Stimulated activated CD4-positive, alpha-beta T cell treated with anti-CD3 and anti-CD28 coated beads, Interleukin-1b, Interleukin-23, amount 100 ng/mL, for 48 hours (primary cell): ENCODE measurements at regions not wholly inside any gene's neighbourhood (a gene's known extent, or its start where the extent isn't known, plus 50 kb on each side); places are given as distances from the start of the nearest gene placed in this dataset.
"Not testable (repeated sequence)": the region's sequence is repeated elsewhere in the genome, so short reads cannot be mapped to it uniquely, and the experiment has no call there.

Experiments used
- DNase-seq: peaks from one replicate; pipeline ENCODE4 v3.0.0-alpha.2; 2020

DNA sequence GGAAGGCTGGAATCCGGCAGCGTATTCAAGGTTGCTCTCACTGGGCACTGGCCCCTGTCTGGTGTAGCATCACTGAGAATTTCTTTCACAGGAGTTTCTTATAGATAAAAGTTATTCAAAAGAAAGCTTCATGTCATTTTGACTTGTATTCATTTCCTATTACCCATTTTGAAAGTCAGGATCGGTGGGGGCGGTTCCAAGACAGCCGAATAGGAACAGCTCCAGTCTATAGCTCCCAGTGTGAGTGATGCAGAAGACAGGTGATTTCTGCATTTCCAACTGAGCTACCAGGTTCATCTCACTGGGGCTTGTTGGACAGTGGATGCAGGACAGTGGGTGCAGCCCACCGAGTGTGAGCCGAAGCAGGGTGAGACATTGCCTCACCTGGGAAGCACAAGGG lies 51.5 kb upstream of the CDC42EP3 start:
- DNase-seq: not testable (repeated sequence)

DNA sequence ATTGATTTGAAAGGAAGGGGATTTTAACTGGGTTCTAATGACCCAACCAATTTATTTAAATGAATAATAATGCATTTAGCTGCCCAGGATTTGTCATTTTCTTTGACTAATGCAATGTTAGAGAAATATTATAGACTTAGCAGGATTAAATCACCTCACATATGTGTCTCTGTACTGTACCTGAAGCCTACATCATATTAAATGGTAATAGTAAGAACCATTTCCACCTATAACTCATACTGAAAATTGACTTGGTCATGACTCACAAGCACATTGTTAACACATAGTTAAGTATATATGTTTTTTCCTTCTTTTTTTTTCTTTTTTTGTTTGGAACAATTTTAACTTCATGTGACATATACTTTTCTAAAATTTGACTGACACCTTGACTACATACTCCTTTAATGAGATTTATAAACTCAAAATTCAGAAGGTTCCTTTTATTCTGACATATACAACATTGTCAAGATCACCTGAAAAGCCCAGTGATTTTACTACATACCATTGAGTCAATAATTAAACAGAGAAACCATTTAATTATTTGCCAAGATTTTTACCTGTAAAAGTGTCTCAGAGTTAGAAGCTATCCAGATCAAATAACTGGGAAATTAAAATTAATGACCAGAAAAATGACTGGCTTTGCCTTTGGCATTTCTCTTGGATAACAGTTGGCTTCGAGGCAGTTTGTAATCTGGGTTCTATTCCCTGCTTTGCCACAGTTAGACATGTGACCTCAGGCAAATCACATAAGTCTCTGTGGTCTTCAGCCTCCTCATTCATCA lies 58.8 kb upstream of the CDC42EP3 start:
- DNase-seq: no peak

DNA sequence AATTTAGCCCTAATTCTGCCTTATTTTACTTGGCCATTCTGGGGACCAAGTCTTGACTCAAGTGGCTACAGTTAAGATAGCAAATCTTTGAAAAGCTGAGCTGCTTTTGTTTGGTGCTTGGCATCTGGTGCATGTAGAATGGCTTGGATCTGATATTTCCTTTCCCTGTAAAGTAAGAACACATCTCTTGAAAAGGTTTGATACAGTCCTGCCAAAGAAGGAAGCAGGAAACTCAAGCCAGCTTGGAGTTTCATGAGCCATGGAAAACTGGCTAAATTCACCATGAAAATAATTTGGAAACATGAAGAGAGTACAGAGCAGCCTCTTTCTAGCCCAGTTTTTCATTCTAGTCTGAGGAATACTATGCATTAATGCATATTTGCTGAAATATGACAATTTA lies 61.0 kb upstream of the CDC42EP3 start:
- DNase-seq: not testable (repeated sequence)

DNA sequence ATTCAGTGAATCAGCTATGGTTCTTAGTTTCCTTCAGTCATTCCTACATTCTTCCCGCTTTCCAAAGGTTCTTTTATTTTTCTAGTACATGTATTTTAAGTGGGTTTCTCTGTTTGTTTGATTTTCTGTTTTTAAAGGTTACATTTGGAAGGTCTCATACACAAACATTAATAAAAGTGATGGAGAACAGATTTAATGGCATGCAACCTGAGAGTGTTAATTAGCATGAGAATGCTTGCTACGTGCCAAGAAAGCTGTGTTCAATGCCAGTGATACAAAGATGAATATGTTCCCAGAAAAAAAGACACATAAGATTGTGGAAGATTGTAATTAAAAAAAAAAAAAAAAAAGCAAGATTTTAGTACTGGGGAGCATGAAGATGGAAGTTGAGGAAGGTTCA lies 61.8 kb upstream of the CDC42EP3 start:
- no peak for DNase-seq

DNA sequence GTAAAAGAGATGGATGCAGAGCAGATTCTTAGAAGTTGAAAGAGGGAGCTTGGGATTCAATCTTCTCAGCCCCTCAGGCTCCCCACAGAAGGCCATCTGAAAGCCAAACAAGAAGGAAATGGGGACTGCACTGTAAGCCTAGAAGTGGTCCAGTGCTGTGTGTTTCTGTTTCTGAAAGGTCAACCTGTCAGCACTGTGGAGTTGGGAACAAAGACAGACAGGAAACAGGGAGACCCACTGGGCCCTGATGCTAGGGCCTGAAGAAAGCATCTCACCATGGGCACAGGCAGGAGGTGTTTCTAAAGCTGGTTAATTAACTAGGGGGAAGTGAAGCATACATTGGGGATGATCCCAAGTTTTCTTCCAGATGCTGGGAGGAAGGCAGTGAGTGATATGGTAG lies 62.5 kb upstream of the CDC42EP3 start:
- not testable (repeated sequence) for DNase-seq

DNA sequence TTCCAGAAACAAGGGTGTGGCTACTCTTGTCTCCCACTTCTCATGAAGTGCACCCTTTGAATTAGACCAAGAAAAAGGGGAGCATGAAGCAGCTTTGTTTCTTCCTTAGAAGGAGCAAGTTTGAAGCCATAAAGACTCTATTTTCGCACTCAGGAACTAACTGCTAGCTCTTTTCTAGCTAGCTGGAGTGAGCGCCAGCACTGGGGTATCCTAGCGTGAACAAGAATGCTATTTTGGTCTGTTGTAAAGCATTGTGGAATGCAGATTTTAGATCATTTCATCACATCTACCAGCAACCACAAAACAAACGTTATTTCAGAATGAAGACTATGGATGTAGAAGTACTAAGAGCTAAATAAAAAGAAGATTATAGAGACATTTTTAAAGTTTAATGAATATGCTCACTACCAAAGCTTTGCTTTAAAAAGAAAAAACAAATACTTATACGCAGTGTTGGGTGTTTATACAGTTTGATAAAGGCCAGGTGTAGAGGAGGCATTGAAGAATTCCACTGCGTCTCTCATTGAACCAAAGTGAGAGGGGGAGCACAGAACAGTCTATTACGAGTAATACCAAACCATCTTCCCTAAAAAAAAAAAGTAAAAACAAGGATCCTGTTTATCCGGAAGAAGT lies 63.6 kb upstream of the CDC42EP3 start:
- DNase-seq: not testable (repeated sequence)

DNA sequence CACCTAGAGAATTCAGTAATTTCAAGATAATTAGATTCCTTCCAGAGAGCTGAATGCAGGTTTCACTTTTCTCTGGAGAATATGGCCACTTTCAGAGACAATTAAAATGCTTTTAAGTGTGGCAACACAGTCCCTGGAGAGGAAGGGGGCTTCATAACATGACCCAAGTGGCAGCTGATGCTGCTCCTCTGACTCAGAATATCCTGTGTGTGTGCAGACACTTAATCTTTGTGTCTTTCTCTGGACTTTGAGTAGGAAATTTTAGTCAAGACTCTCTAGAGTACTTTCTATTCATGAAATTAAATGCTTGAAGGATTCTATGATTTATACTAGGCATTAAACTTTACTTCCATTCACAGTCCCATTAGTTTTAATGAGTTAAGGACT lies 64.1 kb upstream of the CDC42EP3 start:
- DNase-seq: not testable (repeated sequence)

DNA sequence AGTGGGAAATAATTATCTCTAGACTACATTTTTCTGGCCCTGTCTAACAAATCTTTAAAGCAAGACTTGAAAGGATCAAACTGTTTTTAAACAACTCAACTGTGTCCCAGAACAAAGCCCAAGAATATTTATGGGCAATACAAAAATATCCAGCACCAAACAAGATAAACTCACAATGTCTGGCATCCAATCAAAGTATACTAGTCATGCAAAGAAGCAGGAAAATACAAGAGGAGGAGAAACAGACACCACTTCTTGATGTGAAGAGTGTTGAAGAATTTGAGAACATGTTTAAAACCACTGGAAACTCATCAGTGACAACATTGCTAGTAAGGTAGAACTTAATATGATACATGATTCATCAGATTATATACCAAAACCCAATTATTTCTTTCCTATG lies 66.1 kb upstream of the CDC42EP3 start:
- DNase-seq: no peak

DNA sequence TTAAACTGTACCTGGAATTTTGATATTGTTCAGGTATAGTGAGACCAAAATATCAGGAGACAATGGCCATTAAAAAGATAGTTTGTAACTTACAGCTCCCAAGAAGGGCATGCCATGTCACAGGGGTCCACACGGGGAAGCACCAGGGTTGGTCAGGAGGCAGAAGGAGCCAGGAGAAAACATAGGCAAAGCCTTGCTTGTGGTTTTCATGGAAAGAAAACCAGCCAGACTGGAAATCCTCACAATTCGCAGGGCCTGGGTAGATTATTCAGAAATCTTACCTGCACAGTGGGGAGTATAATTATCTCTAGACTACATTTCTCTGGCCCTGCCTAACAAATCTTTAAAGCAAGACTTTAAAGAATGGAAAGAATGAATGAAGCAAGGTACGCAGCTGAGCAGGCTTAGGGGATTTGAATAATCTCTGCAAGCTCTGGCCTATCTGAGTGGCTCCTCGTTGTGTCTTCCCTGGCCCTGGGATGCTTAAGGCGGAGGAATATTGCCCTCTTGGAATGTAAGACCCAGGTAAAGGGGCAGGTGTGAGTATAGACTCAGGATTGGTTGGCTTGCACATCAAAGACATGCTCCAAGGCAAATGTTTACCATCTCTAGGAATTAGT lies 66.9 kb upstream of the CDC42EP3 start:
- no peak for DNase-seq

DNA sequence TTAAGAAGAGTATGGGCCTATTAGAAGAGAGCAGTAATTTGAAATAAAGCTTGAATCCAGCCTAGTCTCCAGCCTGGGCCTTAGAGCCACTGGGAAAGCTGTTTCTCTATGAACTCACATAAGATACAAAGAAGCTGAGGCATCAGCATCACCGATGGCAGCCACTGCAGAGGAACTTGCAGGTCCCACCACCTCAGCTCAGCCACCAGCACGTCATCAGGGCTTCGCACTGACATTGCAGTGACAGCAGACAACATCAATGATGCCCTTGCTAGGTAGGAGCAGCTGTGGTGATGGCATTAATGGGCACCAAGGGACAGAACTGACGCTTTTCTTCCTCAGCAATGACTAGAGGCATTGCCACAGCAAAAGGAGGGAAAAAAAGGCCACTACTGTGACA lies 67.7 kb upstream of the CDC42EP3 start:
- DNase-seq: no peak

DNA sequence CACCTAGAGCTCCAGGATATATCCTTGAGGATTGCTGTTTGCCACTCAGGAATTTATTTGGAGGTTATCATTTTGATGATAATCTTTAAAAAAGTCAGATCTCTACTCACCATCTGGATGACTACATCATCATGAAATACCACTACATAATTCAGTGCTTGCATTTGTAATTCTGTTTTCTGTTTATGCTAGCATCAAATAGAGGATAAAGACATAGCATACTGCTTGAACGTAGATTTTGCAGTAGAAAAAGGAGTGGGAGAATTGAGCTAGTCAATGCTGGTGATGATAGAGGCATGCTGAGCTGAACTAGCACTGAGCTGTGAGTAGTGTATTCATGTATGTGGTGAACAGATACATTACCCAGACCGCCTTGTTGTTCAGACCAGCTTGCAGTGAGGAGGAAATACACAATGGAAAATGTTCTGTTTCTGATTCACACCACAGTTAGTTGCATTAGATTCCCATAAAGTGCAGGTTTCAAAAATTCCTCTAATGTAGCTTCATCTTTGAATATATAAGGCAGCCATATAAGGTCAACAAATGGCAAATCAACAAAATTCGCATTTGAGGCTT lies 68.8 kb upstream of the CDC42EP3 start:
- DNase-seq: no peak

DNA sequence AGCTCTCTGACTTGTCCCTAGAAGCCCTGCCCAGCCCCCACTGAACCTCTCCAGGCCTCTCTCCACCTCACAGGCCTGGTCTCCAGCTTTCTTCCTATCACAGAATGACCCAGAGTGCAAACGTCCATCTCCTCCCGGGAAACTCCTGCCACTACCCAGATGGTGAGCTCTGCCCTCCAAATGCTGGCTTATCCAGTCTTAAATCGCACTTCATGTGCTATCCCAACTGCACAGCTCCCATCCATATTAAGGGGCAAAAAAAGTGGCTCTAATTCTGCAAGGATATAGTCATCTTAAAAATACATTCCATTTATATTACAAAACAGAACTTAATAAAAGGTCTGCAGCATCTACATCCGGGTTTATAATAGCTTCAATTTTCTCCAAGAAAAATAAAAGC lies 70.8 kb upstream of the CDC42EP3 start:
- DNase-seq: no peak

DNA sequence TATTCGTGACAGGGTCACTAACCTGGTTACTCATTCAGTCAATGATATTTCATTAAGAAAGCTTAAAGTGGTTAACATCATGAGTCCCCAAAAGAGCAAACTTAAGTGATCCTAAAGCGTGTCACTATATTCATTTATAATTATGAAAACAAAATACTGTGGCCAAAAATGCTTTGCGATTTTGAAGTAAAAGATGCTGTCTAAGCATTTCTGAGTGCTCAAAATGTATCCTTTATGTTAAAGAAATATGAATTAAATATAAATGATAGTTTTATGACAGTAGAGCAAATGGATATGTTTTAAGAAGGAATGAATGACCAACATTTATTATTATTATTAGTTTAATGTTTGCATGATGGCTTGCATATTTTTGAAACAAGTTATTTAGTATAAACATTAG lies 72.6 kb upstream of the CDC42EP3 start:
- DNase-seq: no peak

DNA sequence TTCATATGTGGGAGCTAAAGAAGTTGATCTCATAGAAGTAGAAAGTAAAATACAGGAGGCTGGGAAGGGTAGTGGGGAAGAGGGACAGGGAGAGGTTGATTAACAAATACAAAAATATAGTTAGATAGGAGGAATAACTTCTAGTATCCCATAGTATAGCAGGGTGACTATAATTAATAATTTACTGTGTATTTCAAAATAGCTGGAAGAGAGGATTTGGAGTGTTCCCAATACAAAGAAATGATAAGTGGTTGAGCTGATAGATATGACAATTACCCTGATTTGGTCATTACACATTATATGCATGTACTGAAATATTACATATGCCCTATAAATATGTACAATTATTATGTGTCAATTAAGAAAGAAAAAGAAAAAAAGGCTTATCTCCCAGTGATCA lies 73.5 kb upstream of the CDC42EP3 start:
- not testable (repeated sequence) for DNase-seq

DNA sequence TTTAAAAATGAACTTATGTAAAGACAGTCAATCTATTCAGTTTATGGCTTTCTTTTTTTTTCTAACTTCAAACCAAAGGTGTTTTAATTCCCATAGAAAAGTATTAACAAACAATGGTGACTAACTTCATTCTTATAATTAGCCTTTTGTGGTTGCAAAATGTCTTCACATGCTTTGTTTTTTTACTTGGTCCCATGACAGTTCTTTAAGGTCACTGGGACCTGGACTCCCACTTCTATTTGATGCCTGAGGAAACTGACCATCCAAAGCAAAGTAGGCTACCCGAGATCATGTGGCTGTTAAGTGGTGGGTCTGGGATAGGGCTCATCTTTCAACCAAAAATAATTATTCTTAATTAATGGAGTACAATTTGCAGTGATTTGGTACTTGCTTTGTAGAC lies 74.6 kb upstream of the CDC42EP3 start:
- DNase-seq: not testable (repeated sequence)

DNA sequence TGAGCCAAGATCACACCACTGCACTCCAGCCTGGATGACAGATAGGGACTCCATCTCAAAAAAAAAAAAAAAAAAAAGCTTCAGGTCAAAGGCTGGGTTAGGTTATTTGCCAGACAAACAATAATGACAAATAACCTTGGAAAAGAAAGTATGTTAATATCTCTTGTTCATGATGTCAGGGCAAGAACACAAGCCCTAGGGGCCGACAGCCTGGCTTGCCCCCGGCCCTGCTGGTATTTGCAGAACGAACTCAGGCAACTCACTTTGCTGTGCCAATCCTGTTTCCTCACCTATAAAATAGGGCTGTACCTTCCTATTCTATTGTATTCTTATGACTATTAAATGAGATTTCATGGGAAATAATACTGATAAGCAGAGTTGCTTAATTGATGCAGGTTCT lies 75.4 kb upstream of the CDC42EP3 start:
- DNase-seq: no peak

DNA sequence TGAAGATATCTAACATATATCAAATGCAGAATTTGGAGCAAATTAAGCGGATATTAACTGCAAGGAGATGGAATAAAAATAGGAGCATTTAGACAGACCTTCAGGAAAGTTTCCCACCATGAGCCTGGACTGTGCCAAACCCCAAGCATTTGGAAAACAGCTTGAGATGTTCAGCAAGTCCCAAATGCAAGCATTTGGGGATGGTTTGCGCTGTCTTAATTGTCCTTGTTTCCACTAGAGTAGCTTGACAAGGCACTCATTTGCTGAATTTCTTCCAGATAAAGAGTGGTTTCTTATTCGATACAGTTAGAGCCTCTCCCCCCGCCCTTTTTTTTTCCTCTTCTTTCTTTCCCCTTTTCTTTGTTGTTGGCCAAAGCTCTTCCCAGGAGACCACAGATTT lies 77.1 kb upstream of the CDC42EP3 start:
- no peak for DNase-seq

DNA sequence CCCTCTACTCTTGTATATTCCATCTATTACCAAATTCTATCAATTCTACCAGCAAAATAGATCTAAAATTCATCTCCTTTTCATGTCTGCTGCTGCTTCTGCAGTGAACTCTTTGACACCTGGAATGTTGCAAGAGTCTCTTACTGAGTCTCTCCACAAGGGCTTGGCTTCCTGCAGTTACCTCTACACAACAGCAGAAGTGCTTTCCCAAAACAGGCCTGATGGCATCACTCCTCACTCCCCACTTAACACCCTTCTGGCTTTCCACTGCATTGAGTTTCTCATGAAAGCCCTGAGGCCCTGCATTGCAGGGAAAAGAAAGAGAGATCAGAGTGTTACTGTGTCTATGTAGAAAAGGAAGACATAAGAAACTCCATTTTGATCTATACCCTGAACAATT lies 78.8 kb upstream of the CDC42EP3 start:
- not testable (repeated sequence) for DNase-seq

DNA sequence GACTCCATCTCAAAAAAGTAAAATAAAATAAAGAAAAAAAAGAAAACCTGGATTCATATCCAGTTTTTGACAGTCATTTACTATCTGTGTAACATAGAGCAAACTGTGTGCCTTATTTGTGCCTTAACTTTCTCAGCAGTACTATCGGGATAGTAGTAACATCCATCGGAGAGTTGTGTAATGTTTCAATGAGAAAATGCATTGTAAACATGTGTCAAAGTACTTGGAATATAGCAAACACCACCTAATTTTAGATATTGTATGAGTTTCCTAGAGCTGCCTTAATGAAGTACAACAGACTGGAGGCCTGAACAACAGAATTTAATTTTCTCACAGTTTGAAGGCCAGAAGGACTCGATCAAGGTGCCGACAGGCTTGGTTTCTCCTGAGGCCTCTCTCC lies 81.3 kb upstream of the CDC42EP3 start:
- no peak for DNase-seq

DNA sequence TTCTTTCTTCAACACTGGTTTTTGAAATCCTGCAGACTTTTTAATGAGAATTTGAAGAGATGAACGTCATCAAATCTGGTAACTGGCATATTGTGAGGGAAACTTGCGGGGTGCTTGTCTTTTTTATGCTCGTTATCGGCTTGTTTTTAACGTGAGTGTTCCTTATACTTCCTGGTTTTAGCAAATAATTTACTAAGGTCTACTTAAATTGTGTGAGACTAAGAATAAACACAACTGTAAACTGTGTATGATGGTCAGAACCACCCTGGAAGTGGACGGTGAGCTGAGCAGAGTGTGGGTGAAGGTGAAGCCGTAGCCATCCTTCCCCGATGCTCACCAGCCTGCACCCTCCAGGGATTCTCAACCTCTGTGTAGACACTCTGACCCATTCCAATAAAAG lies 82.3 kb upstream of the CDC42EP3 start:
- DNase-seq: no peak

DNA sequence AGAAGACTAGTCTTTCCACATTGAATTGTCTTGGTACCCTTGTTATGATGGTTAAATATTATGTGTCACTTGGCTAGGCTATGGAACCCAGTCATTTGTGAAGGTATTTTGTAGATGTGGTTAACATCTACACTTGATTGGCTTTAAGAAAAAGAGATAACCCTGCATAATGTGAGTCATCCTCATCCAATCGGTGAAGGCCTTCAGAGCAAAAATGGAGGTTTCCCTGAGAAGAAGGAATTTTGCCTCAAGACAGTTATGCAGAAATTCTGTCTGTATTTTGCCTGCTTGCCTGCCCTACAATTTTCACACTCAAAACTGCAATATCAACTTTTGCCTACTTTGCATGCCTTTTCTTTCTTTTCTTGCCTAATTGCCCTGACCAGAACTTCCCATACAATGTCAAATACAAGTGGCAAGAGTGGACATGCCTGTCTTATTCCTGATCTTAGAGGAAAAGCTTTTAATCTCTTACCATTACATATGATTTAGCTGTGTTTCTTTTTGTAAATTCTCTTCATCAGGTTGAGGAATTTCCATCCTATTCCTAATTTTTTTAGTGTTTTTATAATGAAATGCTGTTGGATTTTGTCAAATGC lies 84.6 kb upstream of the CDC42EP3 start:
- DNase-seq: not testable (repeated sequence)

DNA sequence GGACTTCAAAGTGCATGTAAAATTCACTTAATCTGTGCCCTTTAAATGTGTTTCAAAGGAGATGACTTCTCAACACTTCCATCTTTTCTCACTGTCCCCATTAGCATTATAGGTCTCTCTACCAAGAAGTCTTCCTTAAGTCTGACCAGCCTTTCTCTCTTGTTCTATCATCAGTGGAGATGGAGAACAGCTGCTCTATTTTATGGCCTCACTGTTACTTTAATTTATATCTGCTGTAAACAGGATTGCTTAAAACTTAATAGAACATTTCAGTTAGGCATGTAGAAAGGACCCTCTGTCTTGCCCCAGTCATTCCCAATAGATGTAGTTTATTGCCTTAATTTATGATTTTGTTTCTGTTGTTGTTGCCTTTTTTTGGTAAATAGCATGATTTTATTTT lies 86.0 kb upstream of the CDC42EP3 start:
- DNase-seq: not testable (repeated sequence)

DNA sequence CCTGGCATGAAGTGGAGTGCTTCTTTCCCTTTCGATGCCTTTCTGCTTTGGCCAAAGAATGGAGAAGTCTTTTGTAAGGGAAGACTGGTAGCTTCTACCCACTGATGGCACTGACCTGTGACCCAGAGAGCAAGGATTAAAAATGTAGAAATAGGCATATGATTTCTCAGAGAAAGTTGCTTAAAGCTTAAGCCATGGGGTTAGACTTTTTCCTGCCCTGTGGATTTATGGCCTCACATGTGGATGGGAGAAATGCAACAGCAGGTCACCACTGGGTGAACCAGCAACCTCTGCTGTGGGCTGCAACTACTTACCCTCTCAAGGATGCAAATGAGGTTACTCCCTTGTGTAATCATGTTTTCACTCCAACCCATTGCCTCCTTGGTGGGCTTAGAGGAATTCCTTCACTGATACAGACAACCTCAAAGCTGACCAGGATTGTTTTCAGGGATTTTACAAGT lies 86.7 kb upstream of the CDC42EP3 start:
- DNase-seq: not testable (repeated sequence)
